Mesendoderm (in vitro differentiated cells): ENCODE measurements at regions not wholly inside any gene's neighbourhood (a gene's known extent, or its start where the extent isn't known, plus 50 kb on each side); places are given as distances from the start of the nearest gene placed in this dataset.

Experiments used
- DNase-seq: peaks from one replicate; pipeline ENCODE4 v3.0.0; 2013
- H2AK5ac ChIP-seq: 2 replicates; pipeline ENCODE4 v1.6.1; 2013; ENCODE audit warnings: low read length, inconsistent platforms
- H2BK120ac ChIP-seq: 2 replicates; pipeline ENCODE4 v1.6.1; 2013; ENCODE audit warnings: low read depth, mild to moderate bottlenecking, low read length, moderate library complexity, mixed read lengths
- H2BK15ac ChIP-seq: replicated peaks from 2 replicates; pipeline ENCODE4 v1.6.1; 2013; ENCODE audit warnings: low read depth, mild to moderate bottlenecking, moderate library complexity
- H2BK5ac ChIP-seq: 2 replicates; pipeline ENCODE4 v1.6.1; 2013; ENCODE audit warnings: low read length, inconsistent platforms
- H3K18ac ChIP-seq: 2 replicates; pipeline ENCODE4 v1.6.1; 2013; ENCODE audit warnings: mild to moderate bottlenecking, low read length, mixed read lengths
- H3K23ac ChIP-seq: one replicate; pipeline ENCODE4 v1.6.1; 2013; ENCODE audit warnings: low read length
- H3K27ac ChIP-seq: 2 replicates; pipeline ENCODE4 v1.5.1; 2013; ENCODE audit warnings: low read depth, mild to moderate bottlenecking, inconsistent platforms, low read length, moderate library complexity
- H3K27me3 ChIP-seq: 2 replicates; pipeline ENCODE4 v1.6.1; 2013; ENCODE audit warnings: low read length, control low read depth, mild to moderate bottlenecking, inconsistent platforms; ENCODE audit not compliant: insufficient read depth, poor library complexity
- H3K36me3 ChIP-seq: 2 replicates; pipeline ENCODE4 v1.6.1; 2013; ENCODE audit warnings: low read length, inconsistent platforms; ENCODE audit not compliant: control insufficient read depth, insufficient read depth
- H3K4ac ChIP-seq: one replicate; pipeline ENCODE4 v1.6.1; 2013; ENCODE audit warnings: low read depth, mild to moderate bottlenecking, low read length, moderate library complexity
- H3K4me1 ChIP-seq: 2 replicates; pipeline ENCODE4 v1.6.1; 2013; ENCODE audit warnings: low read depth, low read length, inconsistent platforms; ENCODE audit not compliant: control insufficient read depth
- H3K4me2 ChIP-seq: 2 replicates; pipeline ENCODE4 v1.6.1; 2013; ENCODE audit warnings: low read length
- H3K4me3 ChIP-seq: 2 replicates; pipeline ENCODE4 v1.5.1; 2013; ENCODE audit warnings: mild to moderate bottlenecking, low read length
- H3K56ac ChIP-seq: one replicate; pipeline ENCODE4 v1.6.1; 2013; ENCODE audit warnings: low read length
- H3K79me1 ChIP-seq: 2 replicates; pipeline ENCODE4 v1.6.1; 2013; ENCODE audit warnings: low read length, inconsistent platforms
- H3K79me2 ChIP-seq: 2 replicates; pipeline ENCODE4 v1.6.1; 2013; ENCODE audit warnings: mild to moderate bottlenecking, low read length; ENCODE audit not compliant: control insufficient read depth, insufficient read depth
- H3K9ac ChIP-seq: 2 replicates; pipeline ENCODE4 v1.6.1; 2013; ENCODE audit warnings: low read length, inconsistent platforms
- H4K5ac ChIP-seq: one replicate; pipeline ENCODE4 v1.6.1; 2013; ENCODE audit warnings: low read length
- H4K8ac ChIP-seq: one replicate; pipeline ENCODE4 v1.6.1; 2013; ENCODE audit warnings: low read depth, mild to moderate bottlenecking, control low read depth, low read length, moderate library complexity
- WGBS: extraction: QIAGEN DNeasy Blood & Tissue Kit; methylation state at CpG from one replicate; pipeline ENCODE4 v1.1.7; 2013; ENCODE audit warnings: low lambda C conversion rate, missing lambda C conversion rate; ENCODE audit not compliant: insufficient coverage; ENCODE audit errors: extremely low coverage; 5-methylcytosine and 5-hydroxymethylcytosine counted together

- Histone ChIP-seq H4K8ac (no peak overlapping the region), H3K4me3 (no peak overlapping the region), H2BK120ac (no peak overlapping the region), H3K23ac (no peak overlapping the region), H3K27me3 (no peaks in the 10 kb centered on the region), H3K27ac (no peak overlapping the region), H3K18ac (no peak overlapping the region), H2AK5ac (no peak overlapping the region), H3K56ac (no peak overlapping the region), H3K79me1 (no peaks in the 10 kb centered on the region), H4K5ac (no peak overlapping the region), H3K79me2 (no peaks in the 10 kb centered on the region), H3K4me1 (peaks cover 2% of the 10 kb centered on the region), H2BK15ac (no peak overlapping the region), H3K36me3 (no peaks in the 10 kb centered on the region), H3K9ac (no peak overlapping the region), H3K4ac (no peak overlapping the region), H3K4me2 (no peak overlapping the region), H2BK5ac (no peak overlapping the region)
- WGBS = no CpG with 5 or more reads among the region's 4 CpGs
- no peak for DNase-seq
These were observed 127.9 kb upstream of the NXT1 start for GRCh38 chr20:23222531-23223200.

DNA sequence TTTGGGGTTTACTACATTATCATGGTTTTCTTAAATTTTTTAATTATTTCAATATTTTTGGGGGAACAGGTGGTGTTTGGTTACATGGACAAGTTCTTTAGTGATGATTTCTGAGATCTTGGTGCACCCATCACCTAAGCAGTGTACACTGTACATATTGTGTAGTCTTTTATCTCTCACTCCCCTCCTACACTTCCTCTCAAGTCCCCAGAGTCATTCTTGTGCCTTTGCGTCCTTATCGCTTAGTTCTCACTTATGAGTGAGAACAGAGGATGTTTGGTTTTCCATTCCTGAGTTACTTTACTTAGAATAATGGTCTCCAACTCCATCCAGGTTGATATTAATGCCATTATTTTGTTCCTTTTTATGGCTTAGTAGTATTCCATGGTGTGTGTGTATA is 130.9 kb upstream of the CD93 start:
- no peaks in the 10 kb centered on the region for H3K79me1 ChIP-seq
- H2AK5ac ChIP-seq = no peak overlapping the region
- H2BK120ac ChIP-seq = no peak overlapping the region
- no peak overlapping the region for H3K4me2 ChIP-seq
- H3K18ac ChIP-seq = no peak overlapping the region
- H3K4me3 ChIP-seq = no peak overlapping the region
- WGBS = no CpG with 5 or more reads among the region's 2 CpGs
- no peak overlapping the region for H2BK5ac ChIP-seq
- H4K8ac ChIP-seq = no peak overlapping the region
- peaks cover 3% of the 10 kb centered on the region for H3K4me1 ChIP-seq
- no peak overlapping the region for H3K4ac ChIP-seq
- H3K36me3 ChIP-seq = no peaks in the 10 kb centered on the region
- no peak overlapping the region for H3K27ac ChIP-seq
- no peak for DNase-seq
- H3K9ac ChIP-seq = no peak overlapping the region
- no peaks in the 10 kb centered on the region for H3K79me2 ChIP-seq
- H3K56ac ChIP-seq = no peak overlapping the region
- H4K5ac ChIP-seq = no peak overlapping the region
- H2BK15ac ChIP-seq = no peak overlapping the region
- H3K23ac ChIP-seq = no peak overlapping the region
- H3K27me3 ChIP-seq = no peaks in the 10 kb centered on the region

GRCh38 chr20:23215344-23215995 is 129.3 kb upstream of the CD93 start:
- no peak overlapping the region for H3K4me3 ChIP-seq
- no peak overlapping the region for H3K27ac ChIP-seq
- no peak overlapping the region for H3K23ac ChIP-seq
- no peak overlapping the region for H3K18ac ChIP-seq
- no CpG with 5 or more reads among the region's 6 CpGs for WGBS
- H3K4me2 ChIP-seq = no peak overlapping the region
- H3K36me3 ChIP-seq = no peaks in the 10 kb centered on the region
- H4K5ac ChIP-seq = no peak overlapping the region
- no peak overlapping the region for H2AK5ac ChIP-seq
- no peaks in the 10 kb centered on the region for H3K79me1 ChIP-seq
- H2BK15ac ChIP-seq = peak overlapping the region; percentile 25
- H3K79me2 ChIP-seq = no peaks in the 10 kb centered on the region
- no peak overlapping the region for H3K56ac ChIP-seq
- H3K9ac ChIP-seq = no peak overlapping the region
- peaks cover 10% of the 10 kb centered on the region for H3K4me1 ChIP-seq
- no peak for DNase-seq
- H3K27me3 ChIP-seq = no peaks in the 10 kb centered on the region
- no peak overlapping the region for H2BK5ac ChIP-seq
- H3K4ac ChIP-seq = no peak overlapping the region
- no peak overlapping the region for H2BK120ac ChIP-seq
- H4K8ac ChIP-seq = no peak overlapping the region

- Histone ChIP-seq H4K5ac (no peak overlapping the region), H2BK5ac (no peak overlapping the region), H3K18ac (no peak overlapping the region), H3K56ac (no peak overlapping the region), H3K9ac (no peak overlapping the region), H3K23ac (no peak overlapping the region), H2BK15ac (no peak overlapping the region), H3K27me3 (no peaks in the 10 kb centered on the region), H3K79me1 (no peaks in the 10 kb centered on the region), H3K27ac (no peak overlapping the region), H4K8ac (no peak overlapping the region), H3K4ac (no peak overlapping the region), H2AK5ac (no peak overlapping the region), H2BK120ac (no peak overlapping the region), H3K79me2 (no peaks in the 10 kb centered on the region), H3K4me2 (no peak overlapping the region), H3K4me1 (peaks cover 12% of the 10 kb centered on the region), H3K4me3 (no peak overlapping the region), H3K36me3 (no peaks in the 10 kb centered on the region)
- no peak for DNase-seq
- no CpG with 5 or more reads among the region's 5 CpGs for WGBS
These were observed 128.8 kb upstream of the CD93 start for GRCh38 chr20:23214903-23215302.

DNA sequence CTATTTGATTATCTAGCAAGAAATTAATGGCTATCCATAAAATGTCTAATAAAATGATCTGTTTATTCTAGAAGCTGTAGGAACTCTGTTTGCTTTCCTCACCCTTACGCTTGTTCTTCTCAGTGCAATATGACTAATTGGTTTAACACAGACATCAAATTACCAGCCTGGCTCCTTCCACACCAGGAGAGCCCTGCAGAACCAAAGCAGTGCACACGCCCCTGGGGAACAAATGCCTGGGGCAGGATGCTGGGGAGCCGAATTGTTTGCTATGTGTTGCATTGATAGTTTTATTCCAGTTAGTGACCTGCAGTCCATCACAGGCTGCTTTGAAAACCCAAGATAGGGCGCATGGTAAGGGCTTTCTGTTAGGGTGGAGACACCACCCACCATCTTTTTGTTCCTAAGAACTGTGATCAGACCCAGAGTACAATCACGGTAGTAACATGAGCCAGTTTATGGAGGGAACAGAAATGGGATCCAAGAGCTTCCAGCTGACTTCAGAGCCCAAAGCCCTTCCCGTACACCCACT is 126.4 kb upstream of the CD93 start:
- Histone ChIP-seq H3K36me3 (no peaks in the 10 kb centered on the region), H3K4me3 (no peak overlapping the region), H3K23ac (no peak overlapping the region), H4K5ac (peak overlapping the region; percentile 24), H3K4me2 (no peak overlapping the region), H3K18ac (no peak overlapping the region), H3K27me3 (no peaks in the 10 kb centered on the region), H3K79me2 (no peaks in the 10 kb centered on the region), H3K4me1 (peaks cover 12% of the 10 kb centered on the region), H4K8ac (no peak overlapping the region), H2AK5ac (no peak overlapping the region), H3K9ac (no peak overlapping the region), H3K4ac (no peak overlapping the region), H3K27ac (peak overlapping the region; percentile 77), H2BK5ac (peak overlapping the region; percentile 54), H3K56ac (peak overlapping the region; percentile 3), H2BK15ac (no peak overlapping the region), H2BK120ac (no peak overlapping the region), H3K79me1 (no peaks in the 10 kb centered on the region)
- peak; percentile 76 for DNase-seq
- no CpG with 5 or more reads among the region's 6 CpGs for WGBS
